ENCODE measurements at regions not wholly inside any gene's neighbourhood (a gene's known extent, or its start where the extent isn't known, plus 50 kb on each side); places are given as distances from the start of the nearest gene placed in this dataset.

DNA sequence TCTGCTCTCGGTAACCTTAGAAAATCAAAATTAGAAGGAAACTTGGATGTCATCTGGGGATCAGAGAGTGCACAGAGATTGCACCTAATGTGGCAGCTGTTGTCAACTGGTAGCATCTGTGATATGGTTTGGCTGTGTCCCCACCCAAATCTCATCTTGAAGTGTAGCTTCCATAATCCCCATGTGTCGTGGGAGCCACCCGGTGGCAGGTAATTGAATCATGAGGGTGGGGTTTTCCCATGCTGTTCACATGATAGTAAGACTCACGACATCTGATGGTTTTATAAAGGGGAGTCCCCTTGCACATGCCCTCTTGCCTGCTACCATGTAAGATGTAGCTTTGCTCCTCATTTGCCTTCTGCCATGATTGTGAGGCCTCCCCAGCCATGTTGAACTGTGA is 127.7 kb upstream of the SRRM4 start:
- no peaks in the 10 kb centered on the region for H3K4me1 ChIP-seq (ENCODE audit: control insufficient read depth, extremely low read depth, insufficient read depth, low read length)
- no peak for DNase-seq (ENCODE audit: low read depth in 2 of 2)

GRCh38 chr12:118855858-118856257 is 125.5 kb upstream of the SRRM4 start:
- no peak for DNase-seq (ENCODE audit: low read depth in 2 of 2)
- Histone ChIP-seq H3K27ac (ENCODE audit: insufficient read depth, low read length) (no peak overlapping the region), H3K27me3 (ENCODE audit: control insufficient read depth, insufficient read depth, low read length) (no peaks in the 10 kb centered on the region), H3K9ac (ENCODE audit: insufficient read depth, low read length) (no peak overlapping the region), H3K9me3 (ENCODE audit: control insufficient read depth, insufficient read depth, low read depth, low read length) (no peaks in the 10 kb centered on the region), H4K20me1 (ENCODE audit: control insufficient read depth, extremely low read depth, insufficient read depth, low read length) (no peaks in the 10 kb centered on the region), H3K79me2 (ENCODE audit: control insufficient read depth, insufficient read depth, low read length) (no peaks in the 10 kb centered on the region), H3K4me1 (ENCODE audit: control insufficient read depth, extremely low read depth, insufficient read depth, low read length) (no peaks in the 10 kb centered on the region), H3K36me3 (ENCODE audit: control insufficient read depth, insufficient read depth, low read length) (no peaks in the 10 kb centered on the region), H3K4me2 (ENCODE audit: extremely low read depth, insufficient read depth, low read length) (no peak overlapping the region), H3K4me3 (replicated peaks in 1 of 4; ENCODE audit: control extremely low read depth in 1 of 4, insufficient read depth in 1 of 4, low read depth in 3 of 4, low read length in 4 of 4) (no peak overlapping the region), H2AFZ (ENCODE audit: low read length) (no peak overlapping the region)
- TF ChIP-seq, protein P1, sequence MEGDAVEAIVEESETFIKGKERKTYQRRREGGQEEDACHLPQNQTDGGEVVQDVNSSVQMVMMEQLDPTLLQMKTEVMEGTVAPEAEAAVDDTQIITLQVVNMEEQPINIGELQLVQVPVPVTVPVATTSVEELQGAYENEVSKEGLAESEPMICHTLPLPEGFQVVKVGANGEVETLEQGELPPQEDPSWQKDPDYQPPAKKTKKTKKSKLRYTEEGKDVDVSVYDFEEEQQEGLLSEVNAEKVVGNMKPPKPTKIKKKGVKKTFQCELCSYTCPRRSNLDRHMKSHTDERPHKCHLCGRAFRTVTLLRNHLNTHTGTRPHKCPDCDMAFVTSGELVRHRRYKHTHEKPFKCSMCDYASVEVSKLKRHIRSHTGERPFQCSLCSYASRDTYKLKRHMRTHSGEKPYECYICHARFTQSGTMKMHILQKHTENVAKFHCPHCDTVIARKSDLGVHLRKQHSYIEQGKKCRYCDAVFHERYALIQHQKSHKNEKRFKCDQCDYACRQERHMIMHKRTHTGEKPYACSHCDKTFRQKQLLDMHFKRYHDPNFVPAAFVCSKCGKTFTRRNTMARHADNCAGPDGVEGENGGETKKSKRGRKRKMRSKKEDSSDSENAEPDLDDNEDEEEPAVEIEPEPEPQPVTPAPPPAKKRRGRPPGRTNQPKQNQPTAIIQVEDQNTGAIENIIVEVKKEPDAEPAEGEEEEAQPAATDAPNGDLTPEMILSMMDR (conservative IDR thresholded peaks at IDR 0.05 in 1 of 2, IDR thresholded peaks at IDR 0.05 in 1 of 2; ENCODE audit: low read depth in 1 of 2, low read length in 2 of 2): no peak
- no peak for TF ChIP-seq EZH2 (IDR thresholded peaks at IDR 0.05; ENCODE audit: low read length, missing control alignments)

More for the DNA sequence above, 127.7 kb upstream of the SRRM4 start:
- no peaks in the 10 kb centered on the region for H3K36me3 ChIP-seq (ENCODE audit: control insufficient read depth, insufficient read depth, low read length)
- H3K27me3 ChIP-seq (ENCODE audit: control insufficient read depth, insufficient read depth, low read length): no peaks in the 10 kb centered on the region
- H3K9ac ChIP-seq (ENCODE audit: insufficient read depth, low read length): no peak overlapping the region
- H2AFZ ChIP-seq (ENCODE audit: low read length): no peak overlapping the region
- no peak overlapping the region for H3K4me2 ChIP-seq (ENCODE audit: extremely low read depth, insufficient read depth, low read length)
- H3K9me3 ChIP-seq (ENCODE audit: control insufficient read depth, insufficient read depth, low read depth, low read length): no peaks in the 10 kb centered on the region
- TF ChIP-seq EZH2 (IDR thresholded peaks at IDR 0.05; ENCODE audit: low read length, missing control alignments): no peak
- TF ChIP-seq, protein P1 (conservative IDR thresholded peaks at IDR 0.05 in 1 of 2, IDR thresholded peaks at IDR 0.05 in 1 of 2; ENCODE audit: low read depth in 1 of 2, low read length in 2 of 2): no peak
- H3K27ac ChIP-seq (ENCODE audit: insufficient read depth, low read length): no peak overlapping the region
- H3K79me2 ChIP-seq (ENCODE audit: control insufficient read depth, insufficient read depth, low read length): no peaks in the 10 kb centered on the region
- H3K4me3 ChIP-seq (replicated peaks in 1 of 4; ENCODE audit: control extremely low read depth in 1 of 4, insufficient read depth in 1 of 4, low read depth in 3 of 4, low read length in 4 of 4): no peak overlapping the region
- H4K20me1 ChIP-seq (ENCODE audit: control insufficient read depth, extremely low read depth, insufficient read depth, low read length): no peaks in the 10 kb centered on the region

- no peak for TF ChIP-seq EZH2 (IDR thresholded peaks at IDR 0.05; ENCODE audit: low read length, missing control alignments)
- TF ChIP-seq, protein P1 (conservative IDR thresholded peaks at IDR 0.05 in 1 of 2, IDR thresholded peaks at IDR 0.05 in 1 of 2; ENCODE audit: low read depth in 1 of 2, low read length in 2 of 2): no peak
- no peak overlapping the region for H3K27ac ChIP-seq (ENCODE audit: insufficient read depth, low read length)
- H4K20me1 ChIP-seq (ENCODE audit: control insufficient read depth, extremely low read depth, insufficient read depth, low read length): no peaks in the 10 kb centered on the region
- no peaks in the 10 kb centered on the region for H3K4me1 ChIP-seq (ENCODE audit: control insufficient read depth, extremely low read depth, insufficient read depth, low read length)
- DNase-seq (ENCODE audit: low read depth in 2 of 2): no peak
- no peak overlapping the region for H3K9ac ChIP-seq (ENCODE audit: insufficient read depth, low read length)
- no peak overlapping the region for H3K4me2 ChIP-seq (ENCODE audit: extremely low read depth, insufficient read depth, low read length)
- no peaks in the 10 kb centered on the region for H3K27me3 ChIP-seq (ENCODE audit: control insufficient read depth, insufficient read depth, low read length)
- no peaks in the 10 kb centered on the region for H3K79me2 ChIP-seq (ENCODE audit: control insufficient read depth, insufficient read depth, low read length)
- H3K9me3 ChIP-seq (ENCODE audit: control insufficient read depth, insufficient read depth, low read depth, low read length): no peaks in the 10 kb centered on the region
- no peak overlapping the region for H2AFZ ChIP-seq (ENCODE audit: low read length)
- no peak overlapping the region for H3K4me3 ChIP-seq (replicated peaks in 1 of 4; ENCODE audit: control extremely low read depth in 1 of 4, insufficient read depth in 1 of 4, low read depth in 3 of 4, low read length in 4 of 4)
- H3K36me3 ChIP-seq (ENCODE audit: control insufficient read depth, insufficient read depth, low read length): no peaks in the 10 kb centered on the region
Measured at GRCh38 chr12:118866346-118866745, 115.0 kb upstream of the SRRM4 start.
